ENCODE measurements at regions not wholly inside any gene's neighbourhood (a gene's known extent, or its start where the extent isn't known, plus 50 kb on each side); places are given as distances from the start of the nearest gene placed in this dataset.

DNA sequence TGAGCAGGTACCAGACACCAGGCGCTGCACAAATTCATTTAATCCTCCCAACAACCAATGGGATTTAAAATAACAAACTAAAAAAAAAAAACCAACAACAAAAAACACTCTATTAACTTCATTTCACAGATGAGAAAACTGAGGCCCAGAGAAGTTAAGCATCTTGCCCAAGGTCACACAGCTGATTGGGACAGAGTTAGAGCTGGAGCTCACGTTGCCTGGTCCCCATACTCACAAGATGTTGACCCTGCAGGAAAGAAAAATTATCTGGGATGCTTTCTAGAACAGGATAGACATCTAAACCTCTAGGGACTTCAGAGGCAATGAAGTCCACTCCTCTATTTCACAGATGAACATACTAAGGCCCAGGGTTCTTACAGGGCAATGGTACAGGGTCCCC lies 175.3 kb downstream of the PSMG1 start:
- ChIA-PET POLR2A (no interaction called here), CTCF (no interaction called here)

GRCh38 chr21:39007532-39007931 lies 175.7 kb downstream of the PSMG1 start:
- ChIA-PET CTCF (interaction anchor here (1.3 kb wide), 1 partner anchor 18 kb away, joined by 3 read pairs; no protein-coding TSS in a partner anchor), POLR2A (no interaction called here)
- no peak for DNase-seq (ENCODE audit: extremely low spot score)
- no peak for TF ChIP-seq CTCF (IDR thresholded peaks at IDR 0.05; ENCODE audit: control extremely low read depth, extremely low read depth, low read depth, missing control alignments)

More for the DNA sequence above, 175.3 kb downstream of the PSMG1 start:
- DNase-seq (ENCODE audit: extremely low spot score) = no peak
- no peak for TF ChIP-seq CTCF (IDR thresholded peaks at IDR 0.05; ENCODE audit: control extremely low read depth, extremely low read depth, low read depth, missing control alignments)

- no peak for DNase-seq (ENCODE audit: extremely low spot score)
- ChIA-PET POLR2A (no interaction called here), CTCF (interaction anchor here (1.3 kb wide), 1 partner anchor 17 kb away, joined by 3 read pairs; no protein-coding TSS in a partner anchor)
- TF ChIP-seq CTCF (IDR thresholded peaks at IDR 0.05; ENCODE audit: control extremely low read depth, extremely low read depth, low read depth, missing control alignments) = no peak
Measured at GRCh38 chr21:39006571-39007311, 176.5 kb downstream of the PSMG1 start.

DNA sequence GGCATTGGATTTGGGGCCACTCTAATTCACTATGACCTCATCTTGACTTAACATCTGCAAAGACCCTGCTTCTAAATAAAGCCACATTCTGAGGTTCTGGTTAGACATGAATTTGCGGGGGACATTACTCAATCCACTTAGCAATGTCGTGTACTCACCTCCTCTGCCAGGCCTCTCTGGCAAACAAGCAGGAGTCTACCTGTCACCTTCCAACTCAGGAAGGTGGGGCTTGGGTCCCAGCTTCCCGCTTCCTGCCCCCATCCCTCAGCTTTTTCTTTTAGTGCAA lies 177.8 kb downstream of the PSMG1 start:
- DNase-seq (ENCODE audit: extremely low spot score) = no peak
- CTCF ChIA-PET = no interaction called here
- TF ChIP-seq CTCF (IDR thresholded peaks at IDR 0.05; ENCODE audit: control extremely low read depth, extremely low read depth, low read depth, missing control alignments) = no peak
- POLR2A ChIA-PET = no interaction called here

DNA sequence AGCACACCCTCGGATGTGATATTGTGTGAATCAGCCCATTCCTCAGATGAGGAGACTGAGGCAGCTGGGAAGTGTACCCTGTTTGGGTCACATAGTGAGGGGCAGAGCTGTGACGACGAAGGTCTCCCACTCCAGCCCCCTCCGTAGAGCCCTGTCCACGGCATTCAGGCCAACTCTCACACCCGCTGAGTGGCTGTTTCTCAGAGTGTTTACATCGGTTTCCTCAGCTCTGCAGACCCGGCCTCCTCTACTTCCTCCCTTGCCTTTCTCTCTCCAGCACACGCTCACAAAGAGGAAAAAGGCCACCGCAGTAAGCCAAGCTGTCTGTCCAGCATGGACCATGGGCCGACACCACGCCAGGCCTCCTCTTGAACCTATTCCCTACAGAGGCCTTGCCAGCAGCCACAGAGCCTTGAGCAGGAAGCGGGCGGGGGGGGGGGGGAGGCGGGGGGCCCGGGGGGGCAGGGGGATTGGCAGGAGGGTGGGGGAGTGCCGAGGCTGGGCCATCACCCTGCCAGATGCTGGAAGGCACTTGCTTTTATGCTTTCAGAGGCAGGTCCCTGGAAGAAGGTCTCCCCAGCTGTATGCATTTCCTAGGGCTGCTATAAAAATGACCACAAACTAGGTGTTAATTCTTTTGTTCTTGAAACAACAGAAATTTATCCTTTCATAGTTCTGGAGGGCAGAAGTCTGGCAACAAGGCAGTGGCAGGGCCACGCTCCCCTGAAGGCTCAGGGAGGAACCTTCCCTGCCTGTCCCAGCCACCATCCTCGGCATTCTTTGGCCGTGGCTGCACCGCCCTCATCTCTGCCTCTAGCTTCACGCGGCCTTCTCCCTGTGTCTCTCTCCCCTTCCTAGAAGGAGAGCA lies 178.4 kb downstream of the PSMG1 start:
- DNase-seq (ENCODE audit: extremely low spot score) = no peak
- POLR2A ChIA-PET = no interaction called here
- no peak for TF ChIP-seq CTCF (IDR thresholded peaks at IDR 0.05; ENCODE audit: control extremely low read depth, extremely low read depth, low read depth, missing control alignments)
- CTCF ChIA-PET = no interaction called here

GRCh38 chr21:39003982-39004633 lies 179.1 kb downstream of the PSMG1 start:
- CTCF ChIA-PET = no interaction called here
- TF ChIP-seq CTCF (IDR thresholded peaks at IDR 0.05; ENCODE audit: control extremely low read depth, extremely low read depth, low read depth, missing control alignments) = no peak
- POLR2A ChIA-PET = no interaction called here
- no peak for DNase-seq (ENCODE audit: extremely low spot score)
